Activated effector memory CD4-positive, alpha-beta T cell treated with anti-CD3 and anti-CD28 coated beads, Interleukin-2, amount 50 U/mL, for 16 hours (primary cell): ENCODE measurements at regions not wholly inside any gene's neighbourhood (a gene's known extent, or its start where the extent isn't known, plus 50 kb on each side); places are given as distances from the start of the nearest gene placed in this dataset.

Experiments
- DNase-seq: peaks from one replicate; pipeline ENCODE4 v3.0.0-alpha.2; 2020

GRCh38 chr13:31930490-31930889, 101.1 kb upstream of the FRY start:
- DNase-seq = no peak

- no peak for DNase-seq
These were observed 100.6 kb upstream of the FRY start for GRCh38 chr13:31930901-31931522.

GRCh38 chr13:31937436-31937835, 94.1 kb upstream of the FRY start:
- DNase-seq = no peak

GRCh38 chr13:31940076-31940475, 91.5 kb upstream of the FRY start:
- no peak for DNase-seq

GRCh38 chr13:31943591-31943990, 88.0 kb upstream of the FRY start:
- no peak for DNase-seq

GRCh38 chr13:31944262-31945160, 87.1 kb upstream of the FRY start:
- DNase-seq = no peak

GRCh38 chr13:31945202-31945961, 86.2 kb upstream of the FRY start:
- DNase-seq = no peak

GRCh38 chr13:31946091-31946770, 85.3 kb upstream of the FRY start:
- no peak for DNase-seq

- DNase-seq = no peak
These were observed 84.5 kb upstream of the FRY start for GRCh38 chr13:31947105-31947504.

- DNase-seq = no peak
These were observed 84.1 kb upstream of the FRY start for GRCh38 chr13:31947506-31947905.

GRCh38 chr13:31949486-31949885, 82.1 kb upstream of the FRY start:
- DNase-seq = no peak

GRCh38 chr13:31950111-31950815, 81.3 kb upstream of the FRY start:
- DNase-seq = no peak

GRCh38 chr13:31951215-31951678, 80.3 kb upstream of the FRY start:
- no peak for DNase-seq

GRCh38 chr13:31952641-31953380, 78.8 kb upstream of the FRY start:
- DNase-seq = no peak

GRCh38 chr13:31955101-31955500, 76.5 kb upstream of the FRY start:
- DNase-seq = no peak

- no peak for DNase-seq
These were observed 75.8 kb upstream of the FRY start for GRCh38 chr13:31955741-31956140.

- DNase-seq = no peak
These were observed 74.5 kb upstream of the FRY start for GRCh38 chr13:31956980-31957644.

- no peak for DNase-seq
These were observed 73.8 kb upstream of the FRY start for GRCh38 chr13:31957772-31958171.

GRCh38 chr13:31962731-31963370, 68.7 kb upstream of the FRY start:
- DNase-seq = no peak

GRCh38 chr13:31963631-31964030, 67.9 kb upstream of the FRY start:
- DNase-seq = no peak
